Naive thymus-derived CD4-positive, alpha-beta T cell (primary cell): ENCODE measurements at regions not wholly inside any gene's neighbourhood (a gene's known extent, or its start where the extent isn't known, plus 50 kb on each side); places are given as distances from the start of the nearest gene placed in this dataset.

ENCODE experiments used
- ATAC-seq: fragments of 150-1000 bp; cut with Tn5 transposase; 2 replicates; pipeline ENCODE4 v1.10.0; 2021; ENCODE audit warnings: mild to moderate bottlenecking, moderate library complexity
- CTCF ChIA-PET: fragments of 350-600 bp; sonication (Branson Sonifier 250); formaldehyde crosslinking; loops from one replicate; lab custom pipeline; 2021; ENCODE audit warnings: antibody characterized with exemption; lab: Charles Lee
- POLR2A ChIA-PET: fragments of 350-600 bp; sonication (Branson Sonifier 250); formaldehyde crosslinking; loops from one replicate; lab custom pipeline; 2021; ENCODE audit warnings: antibody characterized with exemption, inconsistent platforms; lab: Charles Lee
- DNase-seq, 9 donors: peaks; one replicate each; pipeline versions ENCODE4 v3.0.0 to v3.0.0-alpha.2; 2020 to 2022; ENCODE audit warnings: mixed read lengths in 1 of 9
- H3K27ac ChIP-seq: one replicate; pipeline ENCODE4 v1.7.0; 2013; ENCODE audit warnings: mild to moderate bottlenecking, low read depth, low read length, moderate library complexity
- H3K27me3 ChIP-seq, 2 donors: one replicate each; pipeline ENCODE4 v1.7.0; 2013; ENCODE audit warnings: low read length in 2 of 2, mild to moderate bottlenecking in 2 of 2, moderate library complexity in 2 of 2; ENCODE audit not compliant: control insufficient read depth in 2 of 2, insufficient read depth in 2 of 2
- H3K36me3 ChIP-seq, 3 experiments: 1 replicate in 2 of 3; 2 replicates in 1 of 3; pipeline ENCODE4 v1.7.0; 2013; ENCODE audit warnings: low read length in 3 of 3, mild to moderate bottlenecking in 3 of 3, moderate library complexity in 1 of 3; ENCODE audit not compliant: insufficient read depth in 3 of 3, control insufficient read depth in 2 of 3
- H3K4me1 ChIP-seq, 2 donors: one replicate each; pipeline ENCODE4 v1.7.0; 2013; ENCODE audit warnings: low read length in 2 of 2, mild to moderate bottlenecking in 2 of 2, moderate library complexity in 1 of 2; ENCODE audit not compliant: control insufficient read depth in 2 of 2, insufficient read depth in 2 of 2
- H3K4me3 ChIP-seq: 2 replicates; pipeline ENCODE4 v1.7.0; 2013; ENCODE audit warnings: mild to moderate bottlenecking, low read length
- H3K9me3 ChIP-seq, 3 experiments: 1 replicate in 2 of 3; 2 replicates in 1 of 3; pipeline ENCODE4 v1.7.0; 2013; ENCODE audit warnings: low read length in 3 of 3; ENCODE audit not compliant: control insufficient read depth in 2 of 3
- H3K27ac Mint-ChIP-seq, 9 donors: one replicate each; pipeline ENCODE4 v1.8.0; 2020 to 2022; ENCODE audit warnings: mixed read lengths in 9 of 9, mild to moderate bottlenecking in 8 of 9, moderate library complexity in 5 of 9, inconsistent platforms in 2 of 9
- H3K27me3 Mint-ChIP-seq, 5 donors: one replicate each; pipeline ENCODE4 v1.8.0; 2021 to 2022; ENCODE audit warnings: mixed read lengths in 5 of 5, mild to moderate bottlenecking in 1 of 5
- H3K36me3 Mint-ChIP-seq, 5 donors: one replicate each; pipeline ENCODE4 v1.8.0; 2020 to 2022; ENCODE audit warnings: mixed read lengths in 5 of 5, mild to moderate bottlenecking in 3 of 5, inconsistent platforms in 1 of 5
- H3K4me1 Mint-ChIP-seq, 7 donors: one replicate each; pipeline ENCODE4 v1.8.0; 2020 to 2022; ENCODE audit warnings: mixed read lengths in 7 of 7, mild to moderate bottlenecking in 3 of 7, inconsistent platforms in 1 of 7
- H3K4me3 Mint-ChIP-seq, 10 donors: one replicate each; pipeline ENCODE4 v1.8.0; 2020 to 2022; ENCODE audit warnings: mild to moderate bottlenecking in 10 of 10, mixed read lengths in 10 of 10, moderate library complexity in 6 of 10, inconsistent platforms in 2 of 10
- H3K9me3 Mint-ChIP-seq, 11 donors: one replicate each; pipeline ENCODE4 v1.8.0; 2020 to 2022; ENCODE audit warnings: mixed read lengths in 11 of 11, mild to moderate bottlenecking in 4 of 11, inconsistent platforms in 1 of 11, moderate library complexity in 1 of 11
- intact Hi-C, 2 donors: fragments of 100-400 bp; cut with micrococcal nuclease; formaldehyde crosslinking; loops; one replicate each; pipeline ENCODE4 v1.15.1; 2023

- no peaks in the 10 kb centered on the region for H3K4me1 Mint-ChIP-seq
- Histone ChIP-seq H3K27ac (no peak overlapping the region), H3K36me3 (no peaks in the 10 kb centered on the region), H3K4me1 (no peaks in the 10 kb centered on the region), H3K27me3 (no peaks in the 10 kb centered on the region), H3K9me3 (no peaks in the 10 kb centered on the region), H3K4me3 (no peak overlapping the region)
- CTCF ChIA-PET: no interaction called here
- POLR2A ChIA-PET: no interaction called here
- peaks cover 0 to 6% (median 0%) of the 10 kb centered on the region in 11 donors for H3K9me3 Mint-ChIP-seq
- no peak overlapping the region for H3K27ac Mint-ChIP-seq
- H3K27me3 Mint-ChIP-seq: peaks cover 0 to 5% (median 0%) of the 10 kb centered on the region in 5 donors
- H3K4me3 Mint-ChIP-seq: no peak overlapping the region
- no peaks in the 10 kb centered on the region for H3K36me3 Mint-ChIP-seq
- ATAC-seq (no peak), DNase-seq (no peak)
- intact Hi-C loops: no loop called here
Observed at GRCh38 chr16:73434621-73435020, 386.7 kb upstream of the ZFHX3 start.

GRCh38 chr16:73433731-73434307 lies 385.9 kb upstream of the ZFHX3 start:
- Mint-ChIP-seq H3K4me3 (no peak overlapping the region), H3K4me1 (no peaks in the 10 kb centered on the region), H3K27ac (no peak overlapping the region), H3K36me3 (no peaks in the 10 kb centered on the region), H3K9me3 (peaks cover 0 to 6% (median 0%) of the 10 kb centered on the region in 11 donors), H3K27me3 (peaks cover 0 to 5% (median 3%) of the 10 kb centered on the region in 5 donors)
- intact Hi-C loops: no loop called here
- ATAC-seq: no peak
- H3K36me3 ChIP-seq: no peaks in the 10 kb centered on the region
- H3K9me3 ChIP-seq: no peaks in the 10 kb centered on the region
- ChIA-PET POLR2A (no interaction called here), CTCF (no interaction called here)
- no peaks in the 10 kb centered on the region for H3K4me1 ChIP-seq
- no peak overlapping the region for H3K4me3 ChIP-seq
- DNase-seq: no peak
- no peak overlapping the region for H3K27ac ChIP-seq
- no peaks in the 10 kb centered on the region for H3K27me3 ChIP-seq

GRCh38 chr16:73432850-73433730 lies 385.2 kb upstream of the ZFHX3 start:
- Mint-ChIP-seq H3K36me3 (no peaks in the 10 kb centered on the region), H3K4me1 (no peaks in the 10 kb centered on the region), H3K27me3 (peaks cover 0 to 8% (median 2%) of the 10 kb centered on the region in 5 donors), H3K9me3 (peaks cover 0 to 9% (median 0%) of the 10 kb centered on the region in 11 donors), H3K4me3 (no peak overlapping the region), H3K27ac (no peak overlapping the region)
- intact Hi-C loops: no loop called here
- ATAC-seq: no peak
- ChIA-PET CTCF (no interaction called here), POLR2A (no interaction called here)
- no peaks in the 10 kb centered on the region for H3K4me1 ChIP-seq
- no peaks in the 10 kb centered on the region for H3K27me3 ChIP-seq
- H3K27ac ChIP-seq: no peak overlapping the region
- H3K9me3 ChIP-seq: no peaks in the 10 kb centered on the region
- H3K36me3 ChIP-seq: no peaks in the 10 kb centered on the region
- no peak for DNase-seq
- H3K4me3 ChIP-seq: no peak overlapping the region

GRCh38 chr16:73430138-73430537 lies 382.2 kb upstream of the ZFHX3 start:
- DNase-seq (no peak), ATAC-seq (no peak)
- no peaks in the 10 kb centered on the region for H3K27me3 ChIP-seq
- no peak overlapping the region for H3K4me3 Mint-ChIP-seq
- peaks cover 0 to 8% (median 0%) of the 10 kb centered on the region in 5 donors for H3K27me3 Mint-ChIP-seq
- H3K4me3 ChIP-seq: no peak overlapping the region
- intact Hi-C loops: no loop called here
- no peaks in the 10 kb centered on the region for H3K4me1 ChIP-seq
- ChIA-PET POLR2A (no interaction called here), CTCF (no interaction called here)
- no peaks in the 10 kb centered on the region for H3K36me3 ChIP-seq
- H3K27ac Mint-ChIP-seq: no peak overlapping the region
- no peak overlapping the region for H3K27ac ChIP-seq
- H3K9me3 Mint-ChIP-seq: peaks cover 0 to 9% (median 2%) of the 10 kb centered on the region in 11 donors
- no peaks in the 10 kb centered on the region for H3K4me1 Mint-ChIP-seq
- H3K36me3 Mint-ChIP-seq: no peaks in the 10 kb centered on the region
- H3K9me3 ChIP-seq: no peaks in the 10 kb centered on the region

- H3K9me3 ChIP-seq: no peaks in the 10 kb centered on the region
- Mint-ChIP-seq H3K4me1 (peaks cover 0 to 2% (median 0%) of the 10 kb centered on the region in 7 donors), H3K36me3 (no peaks in the 10 kb centered on the region), H3K27me3 (peaks cover 0 to 8% (median 0%) of the 10 kb centered on the region in 5 donors), H3K9me3 (peaks cover 0 to 9% (median 2%) of the 10 kb centered on the region in 11 donors), H3K27ac (no peak overlapping the region), H3K4me3 (no peak overlapping the region)
- CTCF ChIA-PET: no interaction called here
- H3K27ac ChIP-seq: no peak overlapping the region
- H3K36me3 ChIP-seq: no peaks in the 10 kb centered on the region
- DNase-seq (no peak), ATAC-seq (no peak)
- H3K27me3 ChIP-seq: no peaks in the 10 kb centered on the region
- no peaks in the 10 kb centered on the region for H3K4me1 ChIP-seq
- no peak overlapping the region for H3K4me3 ChIP-seq
- intact Hi-C loops: no loop called here
- POLR2A ChIA-PET: no interaction called here
Observed at GRCh38 chr16:73428121-73428520, 380.2 kb upstream of the ZFHX3 start.

GRCh38 chr16:73427164-73427563 lies 379.2 kb upstream of the ZFHX3 start:
- POLR2A ChIA-PET: no interaction called here
- Mint-ChIP-seq H3K4me1 (peaks cover 0 to 2% (median 0%) of the 10 kb centered on the region in 7 donors), H3K4me3 (no peak overlapping the region), H3K27ac (no peak overlapping the region), H3K27me3 (peaks cover 0 to 9% (median 0%) of the 10 kb centered on the region in 5 donors), H3K9me3 (peaks cover 0 to 9% (median 2%) of the 10 kb centered on the region in 11 donors), H3K36me3 (no peaks in the 10 kb centered on the region)
- H3K9me3 ChIP-seq: no peaks in the 10 kb centered on the region
- H3K36me3 ChIP-seq: no peaks in the 10 kb centered on the region
- H3K27me3 ChIP-seq: no peaks in the 10 kb centered on the region
- H3K4me3 ChIP-seq: no peak overlapping the region
- no peak overlapping the region for H3K27ac ChIP-seq
- ATAC-seq: no peak
- intact Hi-C loops: no loop called here
- CTCF ChIA-PET: no interaction called here
- no peak for DNase-seq
- H3K4me1 ChIP-seq: no peaks in the 10 kb centered on the region
